Epithelial cell of esophagus (primary cell): ENCODE measurements at regions not wholly inside any gene's neighbourhood (a gene's known extent, or its start where the extent isn't known, plus 50 kb on each side); places are given as distances from the start of the nearest gene placed in this dataset.

Experiments used
- DNase-seq: peaks from one replicate; pipeline ENCODE4 v3.0.0; 2010; ENCODE audit warnings: low read depth
- H3K4me3 ChIP-seq: 2 replicates; pipeline ENCODE4 v1.5.1; 2011; ENCODE audit warnings: mild to moderate bottlenecking, low read length, control low read depth
- CTCF ChIP-seq: IDR thresholded peaks from 2 replicates; pipeline ENCODE4 v1.5.1; 2011; ENCODE audit warnings: low read depth, mild to moderate bottlenecking, low read length, control low read depth, inconsistent platforms; ENCODE audit not compliant: insufficient read depth; ENCODE audit errors: missing control alignments

- DNase-seq, result no peak
- TF ChIP-seq CTCF, result no peak
- no peak overlapping the region for H3K4me3 ChIP-seq
These were observed 168.3 kb upstream of the SEMA6D start for GRCh38 chr15:47548986-47549385.

GRCh38 chr15:47551079-47551478, 166.2 kb upstream of the SEMA6D start:
- DNase-seq, result peak; percentile 20
- H3K4me3 ChIP-seq, result no peak overlapping the region
- TF ChIP-seq CTCF, result no peak

- TF ChIP-seq CTCF, result no peak
- DNase-seq, result no peak
- H3K4me3 ChIP-seq, result no peak overlapping the region
These were observed 165.8 kb upstream of the SEMA6D start for GRCh38 chr15:47551546-47551945.

DNA sequence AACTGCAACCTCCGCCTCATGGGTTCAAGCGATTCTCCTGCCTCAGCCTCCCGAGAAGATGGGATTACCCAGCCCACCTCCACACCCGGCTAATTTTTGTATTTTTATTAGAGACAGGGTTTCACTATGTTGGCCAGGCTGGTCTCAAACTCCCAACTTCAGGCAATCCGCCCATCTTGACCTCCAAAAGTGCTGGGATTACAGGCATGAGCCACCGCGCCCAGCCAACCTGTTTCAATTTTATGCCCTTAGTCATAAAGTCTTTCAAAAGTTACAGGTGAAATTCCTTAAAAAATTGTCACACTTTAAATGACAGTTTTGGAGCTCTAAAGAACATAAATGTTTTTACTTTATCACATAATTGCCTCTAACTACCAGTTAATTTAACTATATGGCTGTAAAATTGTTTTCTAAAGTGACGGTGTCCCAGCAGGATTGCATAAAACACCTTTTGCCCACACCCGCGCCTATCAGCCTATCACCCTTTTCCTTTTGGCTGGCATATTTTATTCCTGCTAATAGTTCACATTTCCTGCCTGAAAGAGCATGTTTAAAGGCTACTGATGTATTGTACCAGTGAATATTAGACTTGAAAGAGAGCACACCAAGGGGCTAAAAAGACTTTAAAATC, 164.2 kb upstream of the SEMA6D start:
- DNase-seq, result no peak

GRCh38 chr15:47553947-47554346, 163.4 kb upstream of the SEMA6D start:
- H3K4me3 ChIP-seq, result no peak overlapping the region
- no peak for TF ChIP-seq CTCF
- DNase-seq, result no peak

More for the DNA sequence above, 164.2 kb upstream of the SEMA6D start:
- no peak overlapping the region for H3K4me3 ChIP-seq
- no peak for TF ChIP-seq CTCF

GRCh38 chr15:47561102-47561501, 156.2 kb upstream of the SEMA6D start:
- no peak overlapping the region for H3K4me3 ChIP-seq
- no peak for DNase-seq
- no peak for TF ChIP-seq CTCF

- no peak for DNase-seq
- TF ChIP-seq CTCF, result no peak
- H3K4me3 ChIP-seq, result no peak overlapping the region
These were observed 151.4 kb upstream of the SEMA6D start for GRCh38 chr15:47565949-47566348.
